Keratinocyte (primary cell): ENCODE measurements at regions not wholly inside any gene's neighbourhood (a gene's known extent, or its start where the extent isn't known, plus 50 kb on each side); places are given as distances from the start of the nearest gene placed in this dataset.

Source experiments
- DNase-seq: peaks from one replicate; pipeline ENCODE4 v3.0.0-alpha.2; 2011; ENCODE audit warnings: low read depth, missing footprints, low spot score
- FAIRE-seq: peaks from 2 replicates; lab custom pipeline; 2011; peaks lifted over from hg19 to GRCh38; lab: Jason Lieb, UNC
- H2AFZ ChIP-seq: 2 replicates; pipeline ENCODE4 v1.6.0; 2012; ENCODE audit warnings: low read length, control low read depth, inconsistent platforms; ENCODE audit not compliant: control insufficient read depth
- H3K27ac ChIP-seq: 2 replicates; pipeline ENCODE4 v1.5.1; 2011; ENCODE audit warnings: low read length; ENCODE audit not compliant: control insufficient read depth, insufficient read depth
- H3K27me3 ChIP-seq: 3 replicates; pipeline ENCODE4 v1.6.0; 2011; ENCODE audit warnings: low read length; ENCODE audit not compliant: control insufficient read depth, insufficient read depth; ENCODE audit errors: extremely low read depth
- H3K36me3 ChIP-seq, 2 experiments: 2 replicates in 1 of 2; 3 replicates in 1 of 2; pipeline ENCODE4 v1.5.1; 2011; ENCODE audit warnings: low read length in 2 of 2, mild to moderate bottlenecking in 1 of 2; ENCODE audit not compliant: control insufficient read depth in 2 of 2, insufficient read depth in 2 of 2; ENCODE audit errors: extremely low read depth in 1 of 2
- H3K4me1 ChIP-seq: 3 replicates; pipeline ENCODE4 v1.5.1; 2011; ENCODE audit warnings: low read length; ENCODE audit not compliant: control insufficient read depth, insufficient read depth; ENCODE audit errors: extremely low read depth
- H3K4me2 ChIP-seq: 3 replicates; pipeline ENCODE4 v1.6.0; 2011; ENCODE audit warnings: low read depth, low read length; ENCODE audit not compliant: control insufficient read depth, insufficient read depth; ENCODE audit errors: extremely low read depth
- H3K4me3 ChIP-seq, 3 experiments: fragments of 200-600 bp in 1 of 3; sonication (generic) in 1 of 3; 2 replicates in 2 of 3; 3 replicates in 1 of 3; pipeline ENCODE4 v1.5.1; 2011 to 2016; ENCODE audit warnings: low read length in 3 of 3, mild to moderate bottlenecking in 3 of 3, control low read depth in 2 of 3, inconsistent platforms in 1 of 3, low read depth in 1 of 3, mixed read lengths in 1 of 3, mixed run types in 1 of 3, moderate library complexity in 1 of 3; ENCODE audit not compliant: control insufficient read depth in 2 of 3, insufficient read depth in 2 of 3; ENCODE audit errors: extremely low read depth in 1 of 3
- H3K79me2 ChIP-seq: 2 replicates; pipeline ENCODE4 v1.6.0; 2012; ENCODE audit warnings: low read length; ENCODE audit not compliant: control insufficient read depth, insufficient read depth
- H3K9ac ChIP-seq: 3 replicates; pipeline ENCODE4 v1.6.0; 2011; ENCODE audit warnings: low read length; ENCODE audit not compliant: control insufficient read depth, insufficient read depth; ENCODE audit errors: extremely low read depth
- H3K9me1 ChIP-seq: 3 replicates; pipeline ENCODE4 v1.6.0; 2011; ENCODE audit warnings: low read length; ENCODE audit not compliant: control insufficient read depth, insufficient read depth; ENCODE audit errors: extremely low read depth
- H3K9me3 ChIP-seq: 2 replicates; pipeline ENCODE4 v1.5.1; 2012; ENCODE audit warnings: low read depth, low read length; ENCODE audit not compliant: control insufficient read depth
- H4K20me1 ChIP-seq: 3 replicates; pipeline ENCODE4 v1.6.0; 2011; ENCODE audit warnings: low read length; ENCODE audit not compliant: control insufficient read depth, insufficient read depth; ENCODE audit errors: extremely low read depth
- EZH2 ChIP-seq: IDR thresholded peaks from one replicate; pipeline ENCODE4 v1.6.1; 2012; ENCODE audit warnings: inconsistent platforms, mild to moderate bottlenecking, low read length, moderate library complexity
- dilution Hi-C: fragments of 300-500 bp; cut with MboI; formaldehyde crosslinking; loops from one replicate; pipeline ENCODE4 v1.7.0; 2020; ENCODE audit warnings: low sequenced_read_pairs; ENCODE audit not compliant: extremely low pct_ligation_motif_present
- TF ChIP-seq, protein P1 (sequence below), 3 experiments: IDR thresholded peaks in 1 of 3; conservative IDR thresholded peaks in 1 of 3; optimal IDR thresholded peaks in 1 of 3; 2 replicates in 2 of 3; 3 replicates in 1 of 3; pipeline versions ENCODE3 to v1.5.1; 2011; ENCODE audit warnings: low read length in 3 of 3, mild to moderate bottlenecking in 3 of 3, moderate library complexity in 2 of 3, control low read depth in 1 of 3, inconsistent platforms in 1 of 3; ENCODE audit not compliant: insufficient read depth in 2 of 3; ENCODE audit errors: extremely low read depth in 1 of 3

DNA sequence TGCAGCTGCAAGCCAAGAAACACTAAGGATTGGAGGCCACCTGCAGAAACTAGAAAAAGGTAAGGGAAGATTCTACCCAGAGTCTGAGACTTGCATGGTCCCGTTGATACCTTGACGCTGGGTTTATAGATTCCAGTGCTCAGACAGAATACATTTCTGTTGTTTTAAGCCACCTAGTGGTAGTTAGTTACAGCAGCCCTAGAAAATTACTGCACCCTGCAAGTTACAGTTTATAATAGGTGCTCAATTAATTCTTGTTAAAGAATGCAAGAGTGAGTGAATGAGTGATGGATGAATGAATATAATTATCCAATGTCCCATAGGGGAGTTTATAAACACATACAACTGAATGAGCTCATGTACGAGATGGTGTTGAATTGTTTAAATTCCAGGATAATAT lies 453.1 kb upstream of the SLC35B3 start:
- no peaks in the 10 kb centered on the region for H3K9me3 ChIP-seq
- H3K9me1 ChIP-seq = no peaks in the 10 kb centered on the region
- H3K4me1 ChIP-seq = no peaks in the 10 kb centered on the region
- H3K4me2 ChIP-seq = no peak overlapping the region
- H3K9ac ChIP-seq = no peak overlapping the region
- FAIRE-seq (no peak), DNase-seq (peak; percentile 2)
- no peaks in the 10 kb centered on the region for H3K36me3 ChIP-seq
- no peak overlapping the region for H3K27ac ChIP-seq
- TF ChIP-seq EZH2 = no peak
- TF ChIP-seq, protein P1, sequence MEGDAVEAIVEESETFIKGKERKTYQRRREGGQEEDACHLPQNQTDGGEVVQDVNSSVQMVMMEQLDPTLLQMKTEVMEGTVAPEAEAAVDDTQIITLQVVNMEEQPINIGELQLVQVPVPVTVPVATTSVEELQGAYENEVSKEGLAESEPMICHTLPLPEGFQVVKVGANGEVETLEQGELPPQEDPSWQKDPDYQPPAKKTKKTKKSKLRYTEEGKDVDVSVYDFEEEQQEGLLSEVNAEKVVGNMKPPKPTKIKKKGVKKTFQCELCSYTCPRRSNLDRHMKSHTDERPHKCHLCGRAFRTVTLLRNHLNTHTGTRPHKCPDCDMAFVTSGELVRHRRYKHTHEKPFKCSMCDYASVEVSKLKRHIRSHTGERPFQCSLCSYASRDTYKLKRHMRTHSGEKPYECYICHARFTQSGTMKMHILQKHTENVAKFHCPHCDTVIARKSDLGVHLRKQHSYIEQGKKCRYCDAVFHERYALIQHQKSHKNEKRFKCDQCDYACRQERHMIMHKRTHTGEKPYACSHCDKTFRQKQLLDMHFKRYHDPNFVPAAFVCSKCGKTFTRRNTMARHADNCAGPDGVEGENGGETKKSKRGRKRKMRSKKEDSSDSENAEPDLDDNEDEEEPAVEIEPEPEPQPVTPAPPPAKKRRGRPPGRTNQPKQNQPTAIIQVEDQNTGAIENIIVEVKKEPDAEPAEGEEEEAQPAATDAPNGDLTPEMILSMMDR (optimal IDR thresholded peaks at IDR 0.05 in 1 of 3, IDR thresholded peaks at IDR 0.05 in 1 of 3, conservative IDR thresholded peaks at IDR 0.05 in 1 of 3; ENCODE audit: extremely low read depth in 1 of 3, insufficient read depth in 2 of 3, low read length in 3 of 3) = peak; percentile 26 to 62 (median 42)
- H3K79me2 ChIP-seq = no peaks in the 10 kb centered on the region
- H3K27me3 ChIP-seq = no peaks in the 10 kb centered on the region
- dilution Hi-C loops = no loop called here
- H3K4me3 ChIP-seq = no peak overlapping the region
- no peaks in the 10 kb centered on the region for H4K20me1 ChIP-seq
- H2AFZ ChIP-seq = no peak overlapping the region

DNA sequence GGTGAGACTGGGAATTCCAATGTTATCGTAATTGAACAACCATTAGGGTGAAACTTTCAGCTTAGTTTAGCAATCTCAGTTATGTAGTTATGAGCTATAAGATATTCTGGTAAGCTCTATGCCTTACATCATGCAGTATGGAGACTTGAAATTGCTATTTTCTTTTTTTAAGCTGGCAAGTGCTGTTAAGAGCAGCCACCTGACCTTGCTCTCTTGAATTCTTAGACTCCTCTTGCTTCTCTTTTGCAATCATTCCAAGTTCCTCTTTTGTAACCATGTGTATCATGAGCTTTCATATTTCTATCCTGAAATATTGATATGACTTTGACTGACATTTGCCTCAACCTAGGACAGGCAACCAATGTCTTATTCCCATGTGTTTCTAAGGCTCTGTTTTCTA lies 446.3 kb upstream of the SLC35B3 start:
- Histone ChIP-seq H3K27me3 (no peaks in the 10 kb centered on the region), H3K36me3 (no peaks in the 10 kb centered on the region), H2AFZ (no peak overlapping the region), H3K4me3 (no peak overlapping the region), H3K27ac (no peak overlapping the region), H3K4me2 (no peak overlapping the region), H3K9me3 (no peaks in the 10 kb centered on the region), H3K79me2 (no peaks in the 10 kb centered on the region), H3K4me1 (no peaks in the 10 kb centered on the region), H3K9ac (no peak overlapping the region), H4K20me1 (no peaks in the 10 kb centered on the region), H3K9me1 (no peaks in the 10 kb centered on the region)
- DNase-seq (no peak), FAIRE-seq (no peak)
- dilution Hi-C loops = no loop called here
- no peak for TF ChIP-seq EZH2
- TF ChIP-seq, protein P1 (optimal IDR thresholded peaks at IDR 0.05 in 1 of 3, IDR thresholded peaks at IDR 0.05 in 1 of 3, conservative IDR thresholded peaks at IDR 0.05 in 1 of 3; ENCODE audit: extremely low read depth in 1 of 3, insufficient read depth in 2 of 3, low read length in 3 of 3) = no peak
